SK-N-SH (cell line): ENCODE measurements at regions not wholly inside any gene's neighbourhood (a gene's known extent, or its start where the extent isn't known, plus 50 kb on each side); places are given as distances from the start of the nearest gene placed in this dataset.

Source experiments
- CHD2 ChIP-seq: fragments of 150-350 bp; IDR thresholded peaks from 2 replicates; pipeline ENCODE4 v1.6.1; 2018; ENCODE audit warnings: low read length; ENCODE audit not compliant: partially characterized antibody
- CTCF ChIP-seq: fragments of 200-600 bp; sonication (generic); IDR thresholded peaks from 2 replicates; pipeline ENCODE4 v1.6.1; 2017; ENCODE audit warnings: antibody characterized with exemption, mild to moderate bottlenecking, moderate library complexity
- EP300 ChIP-seq, 2 experiments: IDR thresholded peaks; 2 replicates each; pipeline versions ENCODE4 v1.4.0 to v1.6.1; 2012; ENCODE audit warnings: borderline replicate concordance in 1 of 2, low read depth in 1 of 2, low read length in 1 of 2
- EZH2phosphoT487 ChIP-seq: fragments of 200-600 bp; sonication (generic); IDR thresholded peaks from 2 replicates; pipeline ENCODE4 v1.6.1; 2017; ENCODE audit warnings: low read depth, mixed run types, mild to moderate bottlenecking, antibody characterized with exemption, moderate library complexity, borderline replicate concordance
- FOXJ3 ChIP-seq: sonication (generic); formaldehyde crosslinking; IDR thresholded peaks from 2 replicates; pipeline ENCODE4 v1.5.1; 2020; ENCODE audit warnings: mild to moderate bottlenecking, missing genetic modification reagents
- FOXM1 ChIP-seq: IDR thresholded peaks from 2 replicates; pipeline ENCODE4 v1.4.0; 2012; ENCODE audit warnings: low read depth, mild to moderate bottlenecking
- IRF3 ChIP-seq: fragments of 150-350 bp; IDR thresholded peaks from 2 replicates; pipeline ENCODE4 v1.6.1; 2016; ENCODE audit warnings: mild to moderate bottlenecking, low read depth, low read length
- JUND ChIP-seq: IDR thresholded peaks from 2 replicates; pipeline ENCODE4 v1.4.0; 2012
- MXI1 ChIP-seq: IDR thresholded peaks from 2 replicates; pipeline ENCODE4 v1.6.1; 2012; ENCODE audit warnings: mild to moderate bottlenecking, low read depth, low read length, improper control_type of control experiment
- SIN3A ChIP-seq: IDR thresholded peaks from 2 replicates; pipeline ENCODE4 v1.6.1; 2012; ENCODE audit warnings: low read depth, mild to moderate bottlenecking, low read length, moderate library complexity, borderline replicate concordance
- USF2 ChIP-seq: fragments of 150-350 bp; IDR thresholded peaks from 2 replicates; pipeline ENCODE4 v1.6.1; 2017; ENCODE audit warnings: antibody characterized with exemption, low read length, low read depth, borderline replicate concordance
- YY1 ChIP-seq: IDR thresholded peaks from 2 replicates; pipeline ENCODE4 v1.4.0; 2012; ENCODE audit warnings: low read depth, mild to moderate bottlenecking

GRCh38 chr13:80250213-80250810 is 90.6 kb downstream of the SPRY2 start:
- TF ChIP-seq CTCF (no peak), EP300 (IDR thresholded peaks at IDR 0.05; ENCODE audit: borderline replicate concordance in 1 of 2, low read depth in 1 of 2, low read length in 1 of 2) (peak; percentile 50 to 76; a peak in 3 of 4 replicates), FOXM1 (peak; percentile 87), EZH2phosphoT487 (no peak), IRF3 (no peak), USF2 (no peak), CHD2 (no peak), YY1 (no peak), JUND (peak; percentile 4), SIN3A (peak; percentile 41; the same call in 1 of the 2 replicates), FOXJ3 (CRISPR knock-in tag) (no peak), MXI1 (no peak)
